ENCODE measurements at regions not wholly inside any gene's neighbourhood (a gene's known extent, or its start where the extent isn't known, plus 50 kb on each side); places are given as distances from the start of the nearest gene placed in this dataset.

- Histone ChIP-seq H3K9me2 (ENCODE audit: insufficient read depth) (no peaks in the 10 kb centered on the region), H3K4me1 (ENCODE audit: control insufficient read depth in 1 of 2, insufficient read depth in 2 of 2, low read length in 2 of 2) (no peaks in the 10 kb centered on the region), H2AFZ (ENCODE audit: low read depth, low read length, poor library complexity, severe bottlenecking) (no peak overlapping the region), H3K27ac (ENCODE audit: low read depth, low read length) (no peak overlapping the region), H3K4me2 (ENCODE audit: low read length) (no peak overlapping the region), H4K20me1 (ENCODE audit: insufficient read depth) (no peaks in the 10 kb centered on the region), H3K9ac (ENCODE audit: low read length) (no peak overlapping the region), H3K9me3 (ENCODE audit: control insufficient read depth in 1 of 2, insufficient read depth in 1 of 2, low read depth in 1 of 2, low read length in 2 of 2) (no peaks in the 10 kb centered on the region), H3K79me2 (ENCODE audit: insufficient read depth, low read length) (no peaks in the 10 kb centered on the region), H3K4me3 (replicated peaks in 1 of 2; ENCODE audit: low read depth in 1 of 2, low read length in 2 of 2) (no peak overlapping the region), H3K27me3 (ENCODE audit: insufficient read depth, low read length) (peaks cover 4% of the 10 kb centered on the region; the same call in 1 of the 2 replicates), H3K36me3 (ENCODE audit: control insufficient read depth in 1 of 2, insufficient read depth in 2 of 2, low read length in 2 of 2) (no peaks in the 10 kb centered on the region)
- RAD21 ChIA-PET (ENCODE audit: low non-redundant PET in 1 of 2, low total read pairs in 2 of 2, uncharacterized antibody in 2 of 2, unreplicated experiment in 2 of 2) = no interaction called here
- no peak for DNase-seq (ENCODE audit: low read depth, low spot score)
- CTCF ChIA-PET = no interaction called here
- ATAC-seq = no peak
- POLR2A ChIA-PET = no interaction called here
- no peak for TF ChIP-seq FOSL1 (IDR thresholded peaks at IDR 0.05; ENCODE audit: low read depth)
- no peak for TF ChIP-seq SIN3A (IDR thresholded peaks at IDR 0.05; ENCODE audit: low read depth)
- no peak for TF ChIP-seq POLR2AphosphoS5 (IDR thresholded peaks at IDR 0.05; ENCODE audit: low read depth, low read length)
- TF ChIP-seq MAX (IDR thresholded peaks at IDR 0.05) = no peak
- TF ChIP-seq YY1 (IDR thresholded peaks at IDR 0.05; ENCODE audit: extremely low read depth, insufficient replicate concordance, low read depth, low read length) = no peak
- TF ChIP-seq EZH2phosphoT487 (IDR thresholded peaks at IDR 0.05; ENCODE audit: borderline replicate concordance) = no peak
- no peak for TF ChIP-seq ZFX (IDR thresholded peaks at IDR 0.05)
- TF ChIP-seq CEBPB (IDR thresholded peaks at IDR 0.05; ENCODE audit: low read depth) = no peak
- TF ChIP-seq CTCF (IDR thresholded peaks at IDR 0.05 in 2 of 3, conservative IDR thresholded peaks at IDR 0.05 in 1 of 3; ENCODE audit: borderline replicate concordance in 1 of 3, insufficient read depth in 1 of 3, low read depth in 2 of 3, low read length in 2 of 3) = no peak
- TF ChIP-seq REST (IDR thresholded peaks at IDR 0.05; ENCODE audit: low read depth) = no peak
- no peak for TF ChIP-seq ZBTB33 (IDR thresholded peaks at IDR 0.05; ENCODE audit: extremely low read depth, insufficient replicate concordance, low read length)
- TF ChIP-seq ATF3 (IDR thresholded peaks at IDR 0.05) = no peak
- intact Hi-C loops (cut with micrococcal nuclease) = no loop called here
- no TSS peak for BruUV-seq (replicated peaks)
These were observed 370.7 kb upstream of the CYRIA start for GRCh38 chr2:17036361-17036760.

Measured in HCT116 (cell line).